ENCODE measurements at regions not wholly inside any gene's neighbourhood (a gene's known extent, or its start where the extent isn't known, plus 50 kb on each side); places are given as distances from the start of the nearest gene placed in this dataset.

DNA sequence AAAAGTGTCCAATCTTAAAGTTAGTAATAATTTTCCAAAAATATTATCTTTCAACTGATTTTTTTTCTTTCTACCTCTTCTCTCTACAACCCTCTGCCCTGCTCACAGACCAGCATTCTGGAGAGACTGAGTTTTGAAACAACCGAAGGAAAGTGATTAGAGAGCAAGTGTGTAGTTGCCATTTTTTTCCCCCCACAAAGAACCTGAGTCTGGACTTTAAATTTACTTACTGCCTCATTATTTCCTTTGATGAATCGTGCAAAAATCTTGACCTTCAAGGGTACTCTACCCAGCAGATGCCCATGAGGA lies 63.4 kb upstream of the NEUROD1 start:
- Mint-ChIP-seq H3K4me3 (no peak overlapping the region), H3K9me3 (peaks cover 15% of the 10 kb centered on the region), H3K27me3 (ENCODE audit: low read depth) (peaks cover 1% of the 10 kb centered on the region), H3K27ac (no peak overlapping the region), H3K4me1 (peaks cover 18% of the 10 kb centered on the region), H3K36me3 (peaks cover 3% of the 10 kb centered on the region)
- DNase-seq (ENCODE audit: low spot score in 2 of 2, unreplicated experiment in 2 of 2), result no peak
- TF ChIP-seq, protein P1, sequence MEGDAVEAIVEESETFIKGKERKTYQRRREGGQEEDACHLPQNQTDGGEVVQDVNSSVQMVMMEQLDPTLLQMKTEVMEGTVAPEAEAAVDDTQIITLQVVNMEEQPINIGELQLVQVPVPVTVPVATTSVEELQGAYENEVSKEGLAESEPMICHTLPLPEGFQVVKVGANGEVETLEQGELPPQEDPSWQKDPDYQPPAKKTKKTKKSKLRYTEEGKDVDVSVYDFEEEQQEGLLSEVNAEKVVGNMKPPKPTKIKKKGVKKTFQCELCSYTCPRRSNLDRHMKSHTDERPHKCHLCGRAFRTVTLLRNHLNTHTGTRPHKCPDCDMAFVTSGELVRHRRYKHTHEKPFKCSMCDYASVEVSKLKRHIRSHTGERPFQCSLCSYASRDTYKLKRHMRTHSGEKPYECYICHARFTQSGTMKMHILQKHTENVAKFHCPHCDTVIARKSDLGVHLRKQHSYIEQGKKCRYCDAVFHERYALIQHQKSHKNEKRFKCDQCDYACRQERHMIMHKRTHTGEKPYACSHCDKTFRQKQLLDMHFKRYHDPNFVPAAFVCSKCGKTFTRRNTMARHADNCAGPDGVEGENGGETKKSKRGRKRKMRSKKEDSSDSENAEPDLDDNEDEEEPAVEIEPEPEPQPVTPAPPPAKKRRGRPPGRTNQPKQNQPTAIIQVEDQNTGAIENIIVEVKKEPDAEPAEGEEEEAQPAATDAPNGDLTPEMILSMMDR (IDR thresholded peaks at IDR 0.05; ENCODE audit: unreplicated experiment), result no peak

DNA sequence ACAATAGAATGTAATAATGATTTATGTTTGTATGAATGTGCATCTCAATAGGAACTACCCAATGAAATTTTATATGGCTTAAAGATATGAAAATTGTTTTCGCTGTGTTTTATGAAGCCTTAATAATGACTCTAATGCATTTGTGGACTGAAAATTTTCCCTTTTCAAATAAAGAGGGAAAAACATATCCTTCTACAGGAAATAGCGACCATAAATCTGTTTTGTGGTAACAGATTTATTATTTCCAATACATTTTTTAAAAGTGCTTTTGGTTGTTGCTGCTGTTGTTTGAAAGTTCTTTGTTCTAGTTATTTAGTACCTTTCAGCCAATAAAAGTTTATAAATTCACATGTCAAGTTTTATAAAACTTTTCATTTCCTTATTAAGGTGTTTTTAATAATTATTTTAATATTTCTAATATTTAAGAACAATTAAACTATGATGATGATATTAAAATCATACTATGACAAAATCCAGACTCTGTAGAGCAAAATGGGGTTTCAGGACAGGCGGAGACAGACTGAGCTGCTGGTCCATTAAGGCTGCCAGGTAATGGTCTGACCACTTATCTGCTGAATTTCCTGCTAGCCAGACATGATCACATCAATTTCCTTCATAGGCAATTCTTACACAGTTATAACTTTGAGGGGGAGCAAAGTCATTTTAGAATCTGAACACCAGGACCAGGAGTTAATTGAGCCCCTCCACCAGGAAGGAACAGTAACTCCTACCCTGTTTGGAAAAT lies 65.7 kb upstream of the NEUROD1 start:
- TF ChIP-seq, protein P1 (IDR thresholded peaks at IDR 0.05; ENCODE audit: unreplicated experiment), result no peak
- DNase-seq (ENCODE audit: low spot score in 2 of 2, unreplicated experiment in 2 of 2), result no peak
- H3K27ac Mint-ChIP-seq, result no peak overlapping the region
- peaks cover 21% of the 10 kb centered on the region for H3K9me3 Mint-ChIP-seq
- peaks cover 2% of the 10 kb centered on the region for H3K27me3 Mint-ChIP-seq (ENCODE audit: low read depth)
- H3K36me3 Mint-ChIP-seq, result peaks cover 3% of the 10 kb centered on the region
- no peak overlapping the region for H3K4me3 Mint-ChIP-seq
- peaks cover 18% of the 10 kb centered on the region for H3K4me1 Mint-ChIP-seq

DNA sequence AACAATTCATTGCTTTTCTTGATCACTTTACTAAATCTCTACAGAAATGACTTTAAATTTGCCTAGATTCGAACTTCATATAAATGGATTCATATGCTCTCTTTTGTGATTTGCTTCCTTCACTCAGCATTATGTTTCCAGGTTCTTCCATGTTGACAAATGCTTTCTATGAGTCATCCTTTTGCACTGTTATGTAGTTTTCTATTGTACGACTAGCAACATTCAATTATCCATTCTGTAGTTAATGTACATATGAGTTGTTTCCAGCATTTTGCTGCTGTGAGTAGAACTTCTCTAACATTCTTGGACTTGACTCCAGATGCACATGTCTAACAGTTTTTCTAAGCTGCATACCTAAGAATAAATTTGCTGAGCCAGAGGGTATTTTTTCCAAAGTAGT lies 66.5 kb upstream of the NEUROD1 start:
- DNase-seq (ENCODE audit: low spot score in 2 of 2, unreplicated experiment in 2 of 2), result no peak
- H3K4me3 Mint-ChIP-seq, result no peak overlapping the region
- TF ChIP-seq, protein P1 (IDR thresholded peaks at IDR 0.05; ENCODE audit: unreplicated experiment), result no peak
- H3K27ac Mint-ChIP-seq, result no peak overlapping the region
- peaks cover 3% of the 10 kb centered on the region for H3K36me3 Mint-ChIP-seq
- peaks cover 2% of the 10 kb centered on the region for H3K27me3 Mint-ChIP-seq (ENCODE audit: low read depth)
- H3K9me3 Mint-ChIP-seq, result peaks cover 21% of the 10 kb centered on the region
- H3K4me1 Mint-ChIP-seq, result peaks cover 16% of the 10 kb centered on the region

DNA sequence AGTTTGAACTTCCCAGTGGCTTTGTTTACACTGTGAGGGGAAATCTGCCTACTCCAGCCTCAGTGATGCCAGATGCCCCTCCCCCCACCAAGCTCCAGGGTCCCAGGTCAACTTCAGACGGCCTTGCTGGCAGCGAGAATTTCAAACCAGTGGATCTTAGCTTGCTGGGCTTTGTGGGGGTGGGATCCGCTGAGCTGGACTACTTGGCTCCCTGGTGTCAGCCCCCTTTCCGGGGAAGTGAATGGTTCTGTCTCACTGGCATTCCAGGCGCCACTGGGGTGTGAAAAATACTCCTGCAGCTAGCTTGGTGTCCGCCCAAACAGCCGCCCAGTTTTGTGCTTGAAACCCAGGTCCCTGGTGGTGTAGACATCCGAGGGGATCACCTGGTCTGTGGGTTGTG lies 70.0 kb upstream of the NEUROD1 start:
- Mint-ChIP-seq H3K9me3 (peaks cover 21% of the 10 kb centered on the region), H3K4me1 (peaks cover 22% of the 10 kb centered on the region), H3K27ac (no peak overlapping the region), H3K4me3 (no peak overlapping the region), H3K27me3 (ENCODE audit: low read depth) (peaks cover 2% of the 10 kb centered on the region), H3K36me3 (peaks cover 3% of the 10 kb centered on the region)
- TF ChIP-seq, protein P1 (IDR thresholded peaks at IDR 0.05; ENCODE audit: unreplicated experiment), result no peak
- no peak for DNase-seq (ENCODE audit: low spot score in 2 of 2, unreplicated experiment in 2 of 2)

DNA sequence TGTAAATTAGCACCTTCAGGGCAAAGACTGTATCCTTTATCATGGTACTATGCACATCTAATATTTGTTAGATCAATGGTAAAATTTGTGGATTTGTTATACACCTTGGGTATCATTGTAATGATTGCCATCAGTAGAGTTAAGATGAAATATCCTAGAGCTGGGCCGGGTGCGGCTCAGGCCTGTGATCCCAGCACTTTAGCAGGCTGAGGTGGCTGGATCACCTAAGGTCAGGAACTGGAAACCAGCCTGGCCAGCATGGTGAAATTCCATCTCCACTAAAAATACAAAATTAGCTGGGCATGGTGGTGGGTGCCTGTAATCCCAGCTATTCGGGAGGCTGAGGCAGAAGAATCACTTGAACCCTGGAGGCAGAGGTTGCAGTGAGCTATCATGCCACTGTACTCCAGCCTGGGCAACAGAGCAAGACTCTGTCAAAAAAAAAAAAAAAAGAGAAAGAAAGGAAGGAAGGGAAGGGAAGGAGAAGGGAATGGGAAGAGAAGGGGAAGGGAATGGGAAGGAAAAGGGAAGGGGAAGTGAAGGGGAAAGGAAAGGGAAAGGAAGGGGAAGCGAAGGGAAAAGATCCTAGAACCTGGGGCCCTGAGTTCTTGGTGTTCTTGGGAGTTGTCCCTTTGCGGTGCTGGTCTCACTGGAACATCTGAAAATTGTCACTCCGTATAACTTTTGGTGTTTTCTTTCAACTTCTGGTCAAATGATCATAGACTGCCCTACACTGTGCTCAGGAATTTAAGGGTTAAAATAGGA lies 71.1 kb upstream of the NEUROD1 start:
- Mint-ChIP-seq H3K27ac (no peak overlapping the region), H3K9me3 (peaks cover 21% of the 10 kb centered on the region), H3K27me3 (ENCODE audit: low read depth) (peaks cover 3% of the 10 kb centered on the region), H3K4me1 (peaks cover 22% of the 10 kb centered on the region), H3K36me3 (peaks cover 3% of the 10 kb centered on the region), H3K4me3 (no peak overlapping the region)
- TF ChIP-seq, protein P1 (IDR thresholded peaks at IDR 0.05; ENCODE audit: unreplicated experiment), result no peak
- DNase-seq (ENCODE audit: low spot score in 2 of 2, unreplicated experiment in 2 of 2), result no peak

Data from mesothelial cell of epicardium (in vitro differentiated cells).